Hematopoietic multipotent progenitor cell treated with erythropoietin and hydrocortisone succinate and interleukin-3 and kit ligand, for 17 days (in vitro differentiated cells): ENCODE measurements at regions not wholly inside any gene's neighbourhood (a gene's known extent, or its start where the extent isn't known, plus 50 kb on each side); places are given as distances from the start of the nearest gene placed in this dataset.

Source experiments
- DNase-seq: peaks from one replicate; pipeline ENCODE4 v3.0.0-alpha.2; 2015; ENCODE audit warnings: low spot score

GRCh38 chr5:96245140-96246091 is 187.6 kb downstream of the PCSK1 start:
- DNase-seq: no peak

GRCh38 chr5:96244696-96245095 is 188.4 kb downstream of the PCSK1 start:
- DNase-seq: no peak

GRCh38 chr5:96243862-96244261 is 189.2 kb downstream of the PCSK1 start:
- no peak for DNase-seq

GRCh38 chr5:96243203-96243602 is 189.8 kb downstream of the PCSK1 start:
- DNase-seq: no peak

GRCh38 chr5:96242571-96242970 is 190.5 kb downstream of the PCSK1 start:
- no peak for DNase-seq

- no peak for DNase-seq
Measured at GRCh38 chr5:96236831-96237230, 196.2 kb downstream of the PCSK1 start.

- no peak for DNase-seq
Measured at GRCh38 chr5:96236051-96236450, 197.0 kb downstream of the PCSK1 start.

GRCh38 chr5:96235008-96235910 is 197.8 kb downstream of the PCSK1 start:
- no peak for DNase-seq

GRCh38 chr5:96232602-96233001 is 200.4 kb downstream of the PCSK1 start:
- DNase-seq: no peak

GRCh38 chr5:96229188-96229587 is 203.9 kb downstream of the PCSK1 start:
- no peak for DNase-seq

GRCh38 chr5:96228408-96228807 is 204.6 kb downstream of the PCSK1 start:
- DNase-seq: no peak

GRCh38 chr5:96227957-96228356 is 205.1 kb downstream of the PCSK1 start:
- DNase-seq: no peak

- DNase-seq: no peak
Measured at GRCh38 chr5:96226941-96227552, 206.0 kb downstream of the PCSK1 start.

GRCh38 chr5:96222129-96222528 is 210.9 kb downstream of the PCSK1 start:
- no peak for DNase-seq

GRCh38 chr5:96220610-96221390 is 212.2 kb downstream of the PCSK1 start:
- DNase-seq: no peak

- DNase-seq: no peak
Measured at GRCh38 chr5:96219580-96220281, 213.3 kb downstream of the PCSK1 start.

- DNase-seq: no peak
Measured at GRCh38 chr5:96218653-96219052, 214.4 kb downstream of the PCSK1 start.

- no peak for DNase-seq
Measured at GRCh38 chr5:96214442-96215197, 218.4 kb downstream of the PCSK1 start.

GRCh38 chr5:96209829-96210228 is 223.2 kb downstream of the PCSK1 start:
- DNase-seq: no peak

GRCh38 chr5:96207420-96207819 is 225.6 kb downstream of the PCSK1 start:
- no peak for DNase-seq
